ENCODE measurements at regions not wholly inside any gene's neighbourhood (a gene's known extent, or its start where the extent isn't known, plus 50 kb on each side); places are given as distances from the start of the nearest gene placed in this dataset.

DNA sequence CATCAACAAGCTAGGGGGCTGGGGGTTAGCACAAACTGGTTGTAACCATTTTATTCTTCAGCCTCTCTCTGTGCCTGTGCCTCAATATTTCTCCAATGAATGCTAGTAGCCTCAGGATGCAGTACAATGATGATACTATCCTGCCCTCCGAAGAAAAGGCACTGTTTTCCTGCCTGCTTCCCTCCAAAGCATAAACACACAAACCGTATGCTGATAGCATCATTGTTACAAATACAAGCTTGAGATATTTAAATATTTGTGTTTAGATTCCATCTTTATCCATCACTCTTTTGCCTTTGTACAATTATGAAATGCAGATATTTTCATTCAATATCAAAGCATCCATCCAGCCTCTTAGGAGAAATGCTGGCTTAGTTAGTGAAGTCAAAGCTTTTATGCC, 404.8 kb downstream of the DUSP10 start:
- no peaks in the 10 kb centered on the region for H4K20me1 ChIP-seq (ENCODE audit: insufficient read depth, low read length)

DNA sequence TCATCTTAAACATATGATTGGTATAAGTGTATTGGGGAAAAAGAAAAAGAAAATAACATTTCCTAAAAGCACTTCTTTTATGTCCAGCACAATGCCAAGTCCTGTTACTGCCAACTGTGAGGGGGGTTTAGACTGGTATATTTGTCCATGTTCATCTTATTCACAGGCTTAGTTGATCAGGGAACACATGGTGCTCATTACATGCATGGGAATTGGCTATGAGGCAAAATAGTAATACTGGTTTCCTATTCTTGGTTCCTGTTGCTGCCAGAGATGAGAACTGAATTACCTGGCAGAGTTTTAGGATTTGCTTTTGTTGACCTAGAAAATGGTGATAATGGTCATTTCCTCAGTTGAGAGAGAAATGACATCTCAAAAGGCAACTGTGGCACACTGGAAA, 398.8 kb downstream of the DUSP10 start:
- Mint-ChIP-seq H3K9me3 (peaks cover 0 to 3% (median 2%) of the 10 kb centered on the region in 7 donors), H3K4me3 (no peak overlapping the region), H3K27me3 (ENCODE audit: low read depth in 3 of 3) (peaks cover 0 to 3% (median 0%) of the 10 kb centered on the region in 3 donors), H3K27ac (no peak overlapping the region), H3K4me1 (no peaks in the 10 kb centered on the region), H3K36me3 (no peaks in the 10 kb centered on the region)
- no peaks in the 10 kb centered on the region for H3K36me3 ChIP-seq (replicated peaks in 1 of 2; ENCODE audit: control insufficient read depth in 1 of 2, insufficient read depth in 2 of 2, low read length in 2 of 2)
- no peaks in the 10 kb centered on the region for H3K79me2 ChIP-seq (ENCODE audit: insufficient read depth, low read length)
- H3K9me3 ChIP-seq (replicated peaks in 1 of 2; ENCODE audit: control insufficient read depth in 1 of 2, insufficient read depth in 1 of 2, low read length in 2 of 2) = no peaks in the 10 kb centered on the region
- H3K27me3 ChIP-seq (ENCODE audit: control insufficient read depth in 2 of 2, insufficient read depth in 2 of 2, low read length in 2 of 2) = no peaks in the 10 kb centered on the region
- no peak for DNase-seq
- intact Hi-C loops (cut with micrococcal nuclease) = no loop called here
- no peak overlapping the region for H3K4me2 ChIP-seq (replicated peaks; ENCODE audit: extremely low read depth, low read length, poor library complexity, severe bottlenecking)
- H3K4me3 ChIP-seq (replicated peaks in 1 of 3; ENCODE audit: low read depth in 2 of 3, low read length in 3 of 3) = no peak overlapping the region
- no peaks in the 10 kb centered on the region for H4K20me1 ChIP-seq (ENCODE audit: insufficient read depth, low read length)
- no peak overlapping the region for H3K9ac ChIP-seq (ENCODE audit: insufficient read depth, low read length, poor library complexity, severe bottlenecking)
- no peaks in the 10 kb centered on the region for H3K4me1 ChIP-seq (ENCODE audit: control insufficient read depth in 1 of 2, insufficient read depth in 2 of 2, low read length in 2 of 2)
- H3K27ac ChIP-seq (ENCODE audit: low read depth in 1 of 2, low read length in 2 of 2) = no peak overlapping the region
- TF ChIP-seq, protein P1, sequence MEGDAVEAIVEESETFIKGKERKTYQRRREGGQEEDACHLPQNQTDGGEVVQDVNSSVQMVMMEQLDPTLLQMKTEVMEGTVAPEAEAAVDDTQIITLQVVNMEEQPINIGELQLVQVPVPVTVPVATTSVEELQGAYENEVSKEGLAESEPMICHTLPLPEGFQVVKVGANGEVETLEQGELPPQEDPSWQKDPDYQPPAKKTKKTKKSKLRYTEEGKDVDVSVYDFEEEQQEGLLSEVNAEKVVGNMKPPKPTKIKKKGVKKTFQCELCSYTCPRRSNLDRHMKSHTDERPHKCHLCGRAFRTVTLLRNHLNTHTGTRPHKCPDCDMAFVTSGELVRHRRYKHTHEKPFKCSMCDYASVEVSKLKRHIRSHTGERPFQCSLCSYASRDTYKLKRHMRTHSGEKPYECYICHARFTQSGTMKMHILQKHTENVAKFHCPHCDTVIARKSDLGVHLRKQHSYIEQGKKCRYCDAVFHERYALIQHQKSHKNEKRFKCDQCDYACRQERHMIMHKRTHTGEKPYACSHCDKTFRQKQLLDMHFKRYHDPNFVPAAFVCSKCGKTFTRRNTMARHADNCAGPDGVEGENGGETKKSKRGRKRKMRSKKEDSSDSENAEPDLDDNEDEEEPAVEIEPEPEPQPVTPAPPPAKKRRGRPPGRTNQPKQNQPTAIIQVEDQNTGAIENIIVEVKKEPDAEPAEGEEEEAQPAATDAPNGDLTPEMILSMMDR (IDR thresholded peaks at IDR 0.05) = no peak
- no peak overlapping the region for H2AFZ ChIP-seq (ENCODE audit: insufficient read depth, low read depth, low read length, poor library complexity, severe bottlenecking)

More for the DNA sequence above, 404.8 kb downstream of the DUSP10 start:
- H3K27me3 ChIP-seq (ENCODE audit: control insufficient read depth in 2 of 2, insufficient read depth in 2 of 2, low read length in 2 of 2) = no peaks in the 10 kb centered on the region
- H3K4me3 ChIP-seq (replicated peaks in 1 of 3; ENCODE audit: low read depth in 2 of 3, low read length in 3 of 3) = no peak overlapping the region
- peaks cover 0 to 5% (median 3%) of the 10 kb centered on the region in 7 donors for H3K9me3 Mint-ChIP-seq
- no peaks in the 10 kb centered on the region for H3K4me1 ChIP-seq (ENCODE audit: control insufficient read depth in 1 of 2, insufficient read depth in 2 of 2, low read length in 2 of 2)
- TF ChIP-seq, protein P1 (IDR thresholded peaks at IDR 0.05) = no peak
- H3K36me3 Mint-ChIP-seq = no peaks in the 10 kb centered on the region
- 86% methylated on average over 1 of the region's 2 CpGs for WGBS (ENCODE audit: insufficient coverage)
- no peak overlapping the region for H3K4me2 ChIP-seq (replicated peaks; ENCODE audit: extremely low read depth, low read length, poor library complexity, severe bottlenecking)
- H3K4me1 Mint-ChIP-seq = peaks cover 15% of the 10 kb centered on the region
- no peak for DNase-seq
- intact Hi-C loops (cut with micrococcal nuclease) = no loop called here
- no peak overlapping the region for H3K27ac Mint-ChIP-seq
- peaks cover 0 to 5% (median 0%) of the 10 kb centered on the region in 3 donors for H3K27me3 Mint-ChIP-seq (ENCODE audit: low read depth in 3 of 3)
- H2AFZ ChIP-seq (ENCODE audit: insufficient read depth, low read depth, low read length, poor library complexity, severe bottlenecking) = no peak overlapping the region
- H3K36me3 ChIP-seq (replicated peaks in 1 of 2; ENCODE audit: control insufficient read depth in 1 of 2, insufficient read depth in 2 of 2, low read length in 2 of 2) = no peaks in the 10 kb centered on the region
- H3K9ac ChIP-seq (ENCODE audit: insufficient read depth, low read length, poor library complexity, severe bottlenecking) = no peak overlapping the region
- H3K9me3 ChIP-seq (replicated peaks in 1 of 2; ENCODE audit: control insufficient read depth in 1 of 2, insufficient read depth in 1 of 2, low read length in 2 of 2) = no peaks in the 10 kb centered on the region
- no peaks in the 10 kb centered on the region for H3K79me2 ChIP-seq (ENCODE audit: insufficient read depth, low read length)
- H3K4me3 Mint-ChIP-seq = no peak overlapping the region
- H3K27ac ChIP-seq (ENCODE audit: low read depth in 1 of 2, low read length in 2 of 2) = no peak overlapping the region

All from CD14-positive monocyte (primary cell).